ENCODE measurements at regions not wholly inside any gene's neighbourhood (a gene's known extent, or its start where the extent isn't known, plus 50 kb on each side); places are given as distances from the start of the nearest gene placed in this dataset.
"Not testable (repeated sequence)": the region's sequence is repeated elsewhere in the genome, so short reads cannot be mapped to it uniquely, and the experiment has no call there.

- not testable (repeated sequence) for DNase-seq
Measured at GRCh38 chr22:22296047-22296446, 51.5 kb downstream of the VPREB1 start.

GRCh38 chr22:22297159-22297793, 52.7 kb downstream of the VPREB1 start:
- not testable (repeated sequence) for DNase-seq

GRCh38 chr22:22297794-22298653, 53.4 kb downstream of the VPREB1 start:
- peak; percentile 86 for DNase-seq

GRCh38 chr22:22298654-22299009, 54.0 kb downstream of the VPREB1 start:
- DNase-seq = not testable (repeated sequence)

GRCh38 chr22:22300511-22300910, 55.9 kb downstream of the VPREB1 start:
- DNase-seq = not testable (repeated sequence)

GRCh38 chr22:22300946-22301345, 56.4 kb downstream of the VPREB1 start:
- not testable (repeated sequence) for DNase-seq

GRCh38 chr22:22316589-22316988, 72.0 kb downstream of the VPREB1 start:
- DNase-seq = no peak

- DNase-seq = no peak
Measured at GRCh38 chr22:22318723-22319465, 74.3 kb downstream of the VPREB1 start.

- peak; percentile 73 for DNase-seq
Measured at GRCh38 chr22:22321743-22322611, 77.4 kb downstream of the VPREB1 start.

- DNase-seq = no peak
Measured at GRCh38 chr22:22322792-22323191, 78.2 kb downstream of the VPREB1 start.

- DNase-seq = no peak
Measured at GRCh38 chr22:22327723-22328122, 83.1 kb downstream of the VPREB1 start.

- no peak for DNase-seq
Measured at GRCh38 chr22:22329792-22330191, 85.2 kb downstream of the VPREB1 start.

GRCh38 chr22:22335640-22336039, 91.1 kb downstream of the VPREB1 start:
- DNase-seq = not testable (repeated sequence)

GRCh38 chr22:22336333-22336732, 91.7 kb downstream of the VPREB1 start:
- DNase-seq = not testable (repeated sequence)

GRCh38 chr22:22338778-22339177, 94.2 kb downstream of the VPREB1 start:
- DNase-seq = not testable (repeated sequence)

GRCh38 chr22:22341736-22342135, 97.2 kb downstream of the VPREB1 start:
- DNase-seq = no peak

GRCh38 chr22:22342697-22343580, 98.4 kb downstream of the VPREB1 start:
- peak; percentile 78 for DNase-seq

GRCh38 chr22:22343581-22344296, 99.2 kb downstream of the VPREB1 start:
- DNase-seq = no peak

GRCh38 chr22:22344430-22344829, 99.8 kb downstream of the VPREB1 start:
- no peak for DNase-seq

GRCh38 chr22:22345781-22346180, 101.2 kb downstream of the VPREB1 start:
- no peak for DNase-seq
